KMS-11 (cell line): ENCODE measurements at regions not wholly inside any gene's neighbourhood (a gene's known extent, or its start where the extent isn't known, plus 50 kb on each side); places are given as distances from the start of the nearest gene placed in this dataset.

Source experiments
- H2AFZ ChIP-seq: fragments of 200-600 bp; sonication (generic); 2 replicates; pipeline ENCODE4 v1.6.1; 2016; ENCODE audit warnings: antibody characterized with exemption, mixed run types, low read depth
- H3K27ac ChIP-seq: fragments of 200-600 bp; sonication (generic); 2 replicates; pipeline ENCODE4 v1.6.1; 2016; ENCODE audit warnings: mild to moderate bottlenecking, mixed run types
- H3K27me3 ChIP-seq: fragments of 200-600 bp; sonication (generic); 2 replicates; pipeline ENCODE4 v1.6.1; 2017; ENCODE audit warnings: mild to moderate bottlenecking, low read depth, mixed run types, moderate library complexity; ENCODE audit not compliant: insufficient read depth
- H3K36me3 ChIP-seq: fragments of 200-600 bp; sonication (generic); 2 replicates; pipeline ENCODE4 v1.6.1; 2017; ENCODE audit warnings: mild to moderate bottlenecking, mixed run types; ENCODE audit not compliant: insufficient read depth
- H3K4me1 ChIP-seq: fragments of 200-600 bp; sonication (generic); 2 replicates; pipeline ENCODE4 v1.6.1; 2016; ENCODE audit warnings: mild to moderate bottlenecking, low read depth, mixed run types; ENCODE audit not compliant: poor library complexity, severe bottlenecking
- H3K4me2 ChIP-seq: fragments of 200-600 bp; sonication (generic); 2 replicates; pipeline ENCODE4 v1.7.0; 2016; ENCODE audit warnings: mild to moderate bottlenecking, mixed run types
- H3K4me3 ChIP-seq: fragments of 200-600 bp; sonication (generic); IDR thresholded peaks from 2 replicates; pipeline ENCODE4 v1.6.1; 2017; ENCODE audit warnings: low read depth, low read length, mixed read lengths; ENCODE audit not compliant: insufficient read depth
- H3K79me2 ChIP-seq: fragments of 200-600 bp; sonication (generic); 2 replicates; pipeline ENCODE4 v1.6.1; 2016; ENCODE audit warnings: low read depth, mixed run types; ENCODE audit not compliant: insufficient read depth
- H3K9ac ChIP-seq: fragments of 200-600 bp; sonication (generic); 2 replicates; pipeline ENCODE4 v1.6.1; 2016; ENCODE audit warnings: mild to moderate bottlenecking, mixed run types
- H4K20me1 ChIP-seq: fragments of 200-600 bp; sonication (generic); 2 replicates; pipeline ENCODE4 v1.6.1; 2016; ENCODE audit warnings: mild to moderate bottlenecking, mixed run types; ENCODE audit not compliant: insufficient read depth
- CTCF ChIP-seq: fragments of 200-600 bp; sonication (generic); conservative IDR thresholded peaks from 2 replicates; pipeline ENCODE4 v1.6.1; 2017; ENCODE audit warnings: low read depth, mild to moderate bottlenecking, antibody characterized with exemption, low read length, moderate library complexity, mixed read lengths

DNA sequence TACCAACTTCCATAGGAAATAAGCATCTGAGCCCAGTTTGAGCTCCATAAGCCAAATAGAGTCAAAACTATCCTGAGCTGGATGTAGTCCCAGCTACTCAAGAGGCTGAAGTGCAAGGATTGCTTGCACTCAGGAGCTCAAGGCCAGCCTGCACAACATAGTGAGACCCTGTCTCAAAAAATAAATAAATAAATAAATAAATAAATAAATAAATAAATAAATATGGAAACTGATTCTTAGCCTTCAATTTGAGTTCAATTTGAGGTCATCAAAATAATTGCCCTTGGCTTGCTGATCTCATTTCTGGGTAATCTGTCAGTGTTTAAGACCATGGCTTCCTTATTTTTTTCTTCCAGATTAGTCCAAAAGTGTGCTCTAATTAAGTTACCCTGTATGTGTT, 184.9 kb upstream of the CDH20 start:
- H3K9ac ChIP-seq: no peak overlapping the region
- H3K79me2 ChIP-seq: no peaks in the 10 kb centered on the region
- no peak overlapping the region for H3K4me3 ChIP-seq
- H3K4me1 ChIP-seq: no peaks in the 10 kb centered on the region
- H3K36me3 ChIP-seq: no peaks in the 10 kb centered on the region
- no peak overlapping the region for H3K4me2 ChIP-seq
- no peak overlapping the region for H2AFZ ChIP-seq
- no peak for TF ChIP-seq CTCF
- H3K27ac ChIP-seq: no peak overlapping the region
- H3K27me3 ChIP-seq: no peaks in the 10 kb centered on the region
- H4K20me1 ChIP-seq: no peaks in the 10 kb centered on the region

GRCh38 chr18:61149786-61150185, 183.4 kb upstream of the CDH20 start:
- Histone ChIP-seq H3K9ac (no peak overlapping the region), H3K36me3 (no peaks in the 10 kb centered on the region), H3K27me3 (no peaks in the 10 kb centered on the region), H3K4me1 (no peaks in the 10 kb centered on the region), H3K79me2 (no peaks in the 10 kb centered on the region), H3K27ac (no peak overlapping the region), H4K20me1 (no peaks in the 10 kb centered on the region), H3K4me2 (no peak overlapping the region), H3K4me3 (no peak overlapping the region), H2AFZ (no peak overlapping the region)
- TF ChIP-seq CTCF: no peak

GRCh38 chr18:61153571-61153970, 179.7 kb upstream of the CDH20 start:
- H3K27me3 ChIP-seq: no peaks in the 10 kb centered on the region
- no peak overlapping the region for H3K27ac ChIP-seq
- H2AFZ ChIP-seq: no peak overlapping the region
- H4K20me1 ChIP-seq: no peaks in the 10 kb centered on the region
- H3K4me3 ChIP-seq: no peak overlapping the region
- no peak for TF ChIP-seq CTCF
- no peaks in the 10 kb centered on the region for H3K79me2 ChIP-seq
- no peak overlapping the region for H3K4me2 ChIP-seq
- H3K4me1 ChIP-seq: no peaks in the 10 kb centered on the region
- H3K9ac ChIP-seq: no peak overlapping the region
- no peaks in the 10 kb centered on the region for H3K36me3 ChIP-seq

DNA sequence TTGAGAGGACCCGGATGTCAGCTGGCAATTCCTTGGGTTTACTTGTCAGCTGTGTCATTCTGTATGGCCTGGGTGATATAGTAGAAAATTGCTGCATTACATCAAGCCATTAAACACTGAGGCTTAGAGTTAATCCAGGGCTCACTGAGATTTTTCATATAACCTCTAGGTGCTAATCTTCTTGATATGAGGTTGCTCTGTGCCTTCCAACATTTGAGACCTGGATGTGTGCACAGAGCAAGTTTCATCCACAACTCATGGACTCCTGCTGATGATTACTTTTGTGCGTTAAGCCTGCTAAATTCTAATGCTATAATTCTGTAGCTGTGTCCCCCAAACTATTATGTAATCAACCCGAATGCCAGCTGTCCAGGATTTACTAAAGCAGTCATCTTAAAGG, 178.4 kb upstream of the CDH20 start:
- no peak overlapping the region for H3K27ac ChIP-seq
- H3K4me2 ChIP-seq: no peak overlapping the region
- no peaks in the 10 kb centered on the region for H3K4me1 ChIP-seq
- no peak overlapping the region for H2AFZ ChIP-seq
- H4K20me1 ChIP-seq: no peaks in the 10 kb centered on the region
- H3K36me3 ChIP-seq: no peaks in the 10 kb centered on the region
- no peaks in the 10 kb centered on the region for H3K79me2 ChIP-seq
- no peaks in the 10 kb centered on the region for H3K27me3 ChIP-seq
- H3K9ac ChIP-seq: no peak overlapping the region
- no peak overlapping the region for H3K4me3 ChIP-seq
- TF ChIP-seq CTCF: no peak

GRCh38 chr18:61155586-61155985, 177.6 kb upstream of the CDH20 start:
- no peak for TF ChIP-seq CTCF
- Histone ChIP-seq H3K27ac (no peak overlapping the region), H4K20me1 (no peaks in the 10 kb centered on the region), H3K27me3 (no peaks in the 10 kb centered on the region), H3K79me2 (no peaks in the 10 kb centered on the region), H3K36me3 (no peaks in the 10 kb centered on the region), H3K4me2 (no peak overlapping the region), H2AFZ (no peak overlapping the region), H3K9ac (no peak overlapping the region), H3K4me3 (no peak overlapping the region), H3K4me1 (no peaks in the 10 kb centered on the region)
